ENCODE measurements at regions not wholly inside any gene's neighbourhood (a gene's known extent, or its start where the extent isn't known, plus 50 kb on each side); places are given as distances from the start of the nearest gene placed in this dataset.
"Not testable (repeated sequence)": the region's sequence is repeated elsewhere in the genome, so short reads cannot be mapped to it uniquely, and the experiment has no call there.

DNA sequence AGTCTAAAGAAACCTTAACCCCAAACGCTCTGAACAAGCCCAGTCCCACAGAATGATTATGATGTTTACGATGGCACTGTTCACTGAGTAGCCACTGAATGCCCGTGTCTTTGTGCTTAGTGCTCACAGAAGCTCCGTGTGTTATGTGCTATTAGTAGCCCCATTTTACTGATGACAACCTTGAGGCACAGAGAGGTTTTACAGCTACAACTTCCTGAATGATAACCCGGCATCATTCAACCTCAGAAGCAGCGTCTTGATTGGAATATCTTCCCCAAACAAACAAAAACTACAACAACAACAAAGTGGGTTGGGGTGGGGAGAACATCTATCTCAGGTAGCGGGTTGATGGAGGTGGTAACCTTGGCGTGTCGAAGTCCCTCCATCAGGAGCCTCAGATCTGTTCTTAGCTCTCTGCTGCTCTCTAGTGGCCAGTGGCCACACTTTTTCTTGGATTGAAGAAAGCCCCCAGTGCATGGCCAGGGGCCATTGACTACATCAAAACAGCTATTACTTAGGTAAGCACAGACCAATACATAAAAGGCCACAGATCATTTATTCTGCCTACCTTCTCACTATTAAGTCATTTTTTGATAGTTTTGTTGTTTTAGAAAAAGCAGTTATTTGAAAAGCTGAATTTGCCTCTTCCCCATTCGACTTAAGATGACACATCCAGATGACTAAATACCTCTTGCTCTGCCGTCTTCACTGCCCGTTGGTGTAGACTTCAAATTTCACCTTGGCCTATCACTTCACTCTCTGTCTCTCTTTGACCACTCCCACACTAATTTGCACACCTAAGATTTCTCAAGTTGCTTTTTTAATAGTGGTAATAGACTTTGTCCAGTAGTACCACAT, 376.9 kb downstream of the GALC start:
- peaks cover 5% of the 10 kb centered on the region for H3K36me3 Mint-ChIP-seq (ENCODE audit: low read depth)
- peak; percentile 72 for DNase-seq
- H3K27ac Mint-ChIP-seq = no peak overlapping the region
- no peaks in the 10 kb centered on the region for H3K27me3 Mint-ChIP-seq (ENCODE audit: low read depth, poor library complexity)
- H3K4me3 Mint-ChIP-seq = no peak overlapping the region
- TF ChIP-seq, protein P1, sequence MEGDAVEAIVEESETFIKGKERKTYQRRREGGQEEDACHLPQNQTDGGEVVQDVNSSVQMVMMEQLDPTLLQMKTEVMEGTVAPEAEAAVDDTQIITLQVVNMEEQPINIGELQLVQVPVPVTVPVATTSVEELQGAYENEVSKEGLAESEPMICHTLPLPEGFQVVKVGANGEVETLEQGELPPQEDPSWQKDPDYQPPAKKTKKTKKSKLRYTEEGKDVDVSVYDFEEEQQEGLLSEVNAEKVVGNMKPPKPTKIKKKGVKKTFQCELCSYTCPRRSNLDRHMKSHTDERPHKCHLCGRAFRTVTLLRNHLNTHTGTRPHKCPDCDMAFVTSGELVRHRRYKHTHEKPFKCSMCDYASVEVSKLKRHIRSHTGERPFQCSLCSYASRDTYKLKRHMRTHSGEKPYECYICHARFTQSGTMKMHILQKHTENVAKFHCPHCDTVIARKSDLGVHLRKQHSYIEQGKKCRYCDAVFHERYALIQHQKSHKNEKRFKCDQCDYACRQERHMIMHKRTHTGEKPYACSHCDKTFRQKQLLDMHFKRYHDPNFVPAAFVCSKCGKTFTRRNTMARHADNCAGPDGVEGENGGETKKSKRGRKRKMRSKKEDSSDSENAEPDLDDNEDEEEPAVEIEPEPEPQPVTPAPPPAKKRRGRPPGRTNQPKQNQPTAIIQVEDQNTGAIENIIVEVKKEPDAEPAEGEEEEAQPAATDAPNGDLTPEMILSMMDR (IDR thresholded peaks at IDR 0.05) = peak; percentile 78
- H3K4me1 Mint-ChIP-seq = no peaks in the 10 kb centered on the region
- peaks cover 12% of the 10 kb centered on the region for H3K9me3 Mint-ChIP-seq

DNA sequence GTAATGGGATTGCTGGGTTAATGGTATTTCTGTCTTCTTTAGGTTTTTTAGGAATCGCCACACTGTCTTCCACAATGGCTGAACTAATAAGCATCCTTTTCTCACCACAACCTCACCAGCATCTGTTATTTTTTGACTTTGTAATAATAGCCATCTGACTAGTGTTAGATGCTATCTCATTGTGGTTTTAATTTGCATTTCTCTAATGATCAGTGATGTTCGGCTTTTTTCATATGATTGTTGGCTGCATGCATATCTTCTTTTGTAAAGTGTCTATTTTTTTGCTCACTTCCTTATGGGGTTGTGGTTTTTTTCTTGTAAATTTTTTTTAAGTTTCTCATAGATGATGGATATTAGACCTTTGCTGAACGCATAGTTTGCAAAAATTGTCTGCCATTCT, 377.9 kb downstream of the GALC start:
- no peaks in the 10 kb centered on the region for H3K27me3 Mint-ChIP-seq (ENCODE audit: low read depth, poor library complexity)
- DNase-seq = no peak
- no peaks in the 10 kb centered on the region for H3K4me1 Mint-ChIP-seq
- no peaks in the 10 kb centered on the region for H3K36me3 Mint-ChIP-seq (ENCODE audit: low read depth)
- H3K4me3 Mint-ChIP-seq = no peak overlapping the region
- H3K9me3 Mint-ChIP-seq = peaks cover 2% of the 10 kb centered on the region
- H3K27ac Mint-ChIP-seq = no peak overlapping the region
- TF ChIP-seq, protein P1 (IDR thresholded peaks at IDR 0.05) = no peak

DNA sequence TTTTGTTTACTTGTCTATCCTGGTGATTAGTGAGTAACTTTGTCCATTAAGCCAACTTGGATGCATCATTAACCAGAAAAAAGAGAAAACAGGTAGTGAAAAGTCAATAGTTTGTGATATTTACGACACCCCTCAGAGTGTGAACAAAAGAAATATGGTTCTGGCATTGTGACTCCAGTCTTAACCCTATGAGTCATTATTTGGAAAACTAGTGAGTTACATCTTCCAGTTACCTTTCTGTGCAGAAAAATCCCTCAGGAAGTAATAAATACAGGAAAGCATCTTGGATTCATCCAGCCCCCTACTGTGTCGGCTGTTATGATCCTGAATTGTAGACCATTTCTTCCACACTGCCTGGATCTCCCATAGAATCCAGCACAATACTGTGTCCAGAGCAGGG, 379.1 kb downstream of the GALC start:
- Mint-ChIP-seq H3K9me3 (peaks cover 4% of the 10 kb centered on the region), H3K4me3 (no peak overlapping the region), H3K27ac (no peak overlapping the region), H3K27me3 (ENCODE audit: low read depth, poor library complexity) (no peaks in the 10 kb centered on the region), H3K4me1 (no peaks in the 10 kb centered on the region), H3K36me3 (ENCODE audit: low read depth) (no peaks in the 10 kb centered on the region)
- DNase-seq = no peak
- TF ChIP-seq, protein P1 (IDR thresholded peaks at IDR 0.05) = no peak

DNA sequence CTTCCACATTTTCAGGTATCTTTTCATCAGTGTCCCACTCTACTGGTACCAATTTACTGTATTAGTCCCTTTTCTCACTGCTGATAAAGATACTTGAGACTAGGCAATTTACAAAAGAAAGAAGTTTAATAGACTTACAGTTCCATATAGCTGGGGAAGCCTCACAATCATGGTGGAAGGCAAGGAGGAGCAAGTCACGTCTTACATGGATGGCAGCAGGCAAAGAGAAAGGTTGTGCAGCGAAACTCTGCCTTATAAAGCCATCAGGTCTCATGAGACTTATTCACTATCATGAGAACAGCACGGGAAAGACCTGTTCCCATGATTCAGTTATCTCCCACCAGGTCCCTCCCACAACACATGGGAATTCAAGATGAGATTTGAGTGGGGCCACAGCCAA, 385.9 kb downstream of the GALC start:
- H3K27me3 Mint-ChIP-seq (ENCODE audit: low read depth, poor library complexity); H3K4me3 Mint-ChIP-seq; H3K36me3 Mint-ChIP-seq (ENCODE audit: low read depth); H3K27ac Mint-ChIP-seq; DNase-seq; H3K4me1 Mint-ChIP-seq: not testable (repeated sequence)
- peaks cover 36% of the 10 kb centered on the region for H3K9me3 Mint-ChIP-seq

DNA sequence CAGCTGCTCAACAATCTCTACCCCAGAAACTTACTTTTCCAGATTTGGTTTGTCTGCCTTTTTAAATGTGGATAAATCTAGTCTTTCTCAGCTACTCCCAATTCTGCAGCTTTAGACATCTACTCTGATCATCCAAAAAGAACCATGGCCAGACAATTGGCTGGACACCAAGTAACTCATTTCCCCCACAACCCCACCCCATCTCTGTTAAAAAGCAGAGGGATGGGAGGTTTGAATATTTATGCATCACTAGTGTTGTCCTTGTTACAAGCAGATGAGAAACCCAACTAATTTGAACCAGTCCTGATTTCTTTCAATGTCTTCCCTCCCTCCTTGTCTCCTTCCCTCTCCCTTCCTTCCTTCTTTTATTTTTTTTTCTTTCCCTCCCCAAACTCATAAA, 391.9 kb downstream of the GALC start:
- H3K27ac Mint-ChIP-seq = no peak overlapping the region
- H3K27me3 Mint-ChIP-seq (ENCODE audit: low read depth, poor library complexity) = peaks cover 13% of the 10 kb centered on the region
- H3K36me3 Mint-ChIP-seq (ENCODE audit: low read depth) = no peaks in the 10 kb centered on the region
- H3K4me1 Mint-ChIP-seq = peaks cover 2% of the 10 kb centered on the region
- DNase-seq = no peak
- TF ChIP-seq, protein P1 (IDR thresholded peaks at IDR 0.05) = no peak
- no peak overlapping the region for H3K4me3 Mint-ChIP-seq
- H3K9me3 Mint-ChIP-seq = peaks cover 45% of the 10 kb centered on the region

DNA sequence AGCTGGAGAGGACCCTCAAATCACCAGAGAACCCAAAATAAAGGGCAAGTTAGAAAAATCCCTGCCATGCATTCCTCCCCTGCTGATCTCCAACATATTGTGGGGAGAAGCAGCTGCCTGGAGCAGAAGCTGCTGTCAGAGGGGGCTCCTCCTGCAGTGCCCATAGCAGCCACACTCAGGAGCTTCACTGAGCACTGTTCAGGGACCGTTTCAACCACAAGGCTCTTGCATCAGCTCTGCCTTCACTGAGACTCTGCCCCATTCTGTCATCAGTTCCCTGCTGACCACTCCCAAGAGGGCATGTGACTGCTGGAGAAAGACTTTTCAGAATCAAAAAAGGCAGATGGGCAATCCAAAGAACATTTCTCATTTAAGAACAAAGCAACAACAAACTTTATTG, 392.7 kb downstream of the GALC start:
- H3K27me3 Mint-ChIP-seq (ENCODE audit: low read depth, poor library complexity) = peaks cover 14% of the 10 kb centered on the region
- no peak overlapping the region for H3K4me3 Mint-ChIP-seq
- TF ChIP-seq, protein P1 (IDR thresholded peaks at IDR 0.05) = no peak
- H3K4me1 Mint-ChIP-seq = peaks cover 10% of the 10 kb centered on the region
- no peaks in the 10 kb centered on the region for H3K36me3 Mint-ChIP-seq (ENCODE audit: low read depth)
- no peak for DNase-seq
- no peak overlapping the region for H3K27ac Mint-ChIP-seq
- H3K9me3 Mint-ChIP-seq = peaks cover 37% of the 10 kb centered on the region

Data from nephron progenitor cell (in vitro differentiated cells).